ENCODE measurements at regions not wholly inside any gene's neighbourhood (a gene's known extent, or its start where the extent isn't known, plus 50 kb on each side); places are given as distances from the start of the nearest gene placed in this dataset.

- Histone ChIP-seq H3K9ac (no peak overlapping the region), H4K20me1 (no peaks in the 10 kb centered on the region)
Observed at GRCh38 chr10:61319386-61320256, 133.6 kb downstream of the TMEM26 start.

GRCh38 chr10:61318429-61318828 lies 134.8 kb downstream of the TMEM26 start:
- H3K36me3 ChIP-seq, result no peaks in the 10 kb centered on the region
- no peak overlapping the region for H3K4me3 ChIP-seq
- no peaks in the 10 kb centered on the region for H3K9me3 ChIP-seq
- no peak overlapping the region for H3K27ac ChIP-seq
- H4K20me1 ChIP-seq, result no peaks in the 10 kb centered on the region
- no peaks in the 10 kb centered on the region for H3K27me3 ChIP-seq
- H3K4me2 ChIP-seq, result no peak overlapping the region
- H3K9ac ChIP-seq, result no peak overlapping the region
- H3K4me1 ChIP-seq, result peaks cover 5% of the 10 kb centered on the region; the same call in 1 of the 2 replicates
- TF ChIP-seq Cebpa-rat (IDR thresholded peaks at IDR 0.05), result no peak

More at GRCh38 chr10:61319386-61320256, 133.6 kb downstream of the TMEM26 start:
- H3K36me3 ChIP-seq, result no peaks in the 10 kb centered on the region
- no peak overlapping the region for H3K27ac ChIP-seq
- H3K9me3 ChIP-seq, result no peaks in the 10 kb centered on the region
- no peaks in the 10 kb centered on the region for H3K4me1 ChIP-seq
- no peak overlapping the region for H3K4me3 ChIP-seq
- no peak overlapping the region for H3K4me2 ChIP-seq
- no peaks in the 10 kb centered on the region for H3K27me3 ChIP-seq
- TF ChIP-seq Cebpa-rat (IDR thresholded peaks at IDR 0.05), result no peak

- H4K20me1 ChIP-seq, result no peaks in the 10 kb centered on the region
- peaks cover 6% of the 10 kb centered on the region; the same call in 1 of the 2 replicates for H3K4me1 ChIP-seq
- H3K9ac ChIP-seq, result no peak overlapping the region
- H3K4me3 ChIP-seq, result no peak overlapping the region
- TF ChIP-seq Cebpa-rat (IDR thresholded peaks at IDR 0.05), result no peak
- no peaks in the 10 kb centered on the region for H3K27me3 ChIP-seq
- H3K4me2 ChIP-seq, result no peak overlapping the region
- H3K27ac ChIP-seq, result no peak overlapping the region
- no peaks in the 10 kb centered on the region for H3K36me3 ChIP-seq
- no peaks in the 10 kb centered on the region for H3K9me3 ChIP-seq
Observed at GRCh38 chr10:61317706-61318105, 135.5 kb downstream of the TMEM26 start.

GRCh38 chr10:61316676-61317265 lies 136.4 kb downstream of the TMEM26 start:
- H3K9me3 ChIP-seq, result no peaks in the 10 kb centered on the region
- no peaks in the 10 kb centered on the region for H3K36me3 ChIP-seq
- H3K27ac ChIP-seq, result no peak overlapping the region
- TF ChIP-seq Cebpa-rat (IDR thresholded peaks at IDR 0.05), result no peak
- no peak overlapping the region for H3K4me3 ChIP-seq
- no peak overlapping the region for H3K9ac ChIP-seq
- peaks cover 6% of the 10 kb centered on the region; the same call in 1 of the 2 replicates for H3K4me1 ChIP-seq
- H3K27me3 ChIP-seq, result no peaks in the 10 kb centered on the region
- no peak overlapping the region for H3K4me2 ChIP-seq
- H4K20me1 ChIP-seq, result no peaks in the 10 kb centered on the region

GRCh38 chr10:61314273-61314672 lies 138.9 kb downstream of the TMEM26 start:
- H3K27me3 ChIP-seq, result no peaks in the 10 kb centered on the region
- H4K20me1 ChIP-seq, result no peaks in the 10 kb centered on the region
- H3K27ac ChIP-seq, result no peak overlapping the region
- peaks cover 6% of the 10 kb centered on the region; the same call in 1 of the 2 replicates for H3K4me1 ChIP-seq
- H3K9me3 ChIP-seq, result no peaks in the 10 kb centered on the region
- H3K4me3 ChIP-seq, result no peak overlapping the region
- TF ChIP-seq Cebpa-rat (IDR thresholded peaks at IDR 0.05), result no peak
- no peaks in the 10 kb centered on the region for H3K36me3 ChIP-seq
- H3K9ac ChIP-seq, result no peak overlapping the region
- H3K4me2 ChIP-seq, result no peak overlapping the region

- H3K4me2 ChIP-seq, result no peak overlapping the region
- no peak overlapping the region for H3K9ac ChIP-seq
- H3K9me3 ChIP-seq, result no peaks in the 10 kb centered on the region
- H3K27me3 ChIP-seq, result no peaks in the 10 kb centered on the region
- no peak overlapping the region for H3K4me3 ChIP-seq
- TF ChIP-seq Cebpa-rat (IDR thresholded peaks at IDR 0.05), result no peak
- H3K4me1 ChIP-seq, result peaks cover 6% of the 10 kb centered on the region; the same call in 1 of the 2 replicates
- no peak overlapping the region for H3K27ac ChIP-seq
- no peaks in the 10 kb centered on the region for H4K20me1 ChIP-seq
- H3K36me3 ChIP-seq, result no peaks in the 10 kb centered on the region
Observed at GRCh38 chr10:61313460-61313859, 139.7 kb downstream of the TMEM26 start.

GRCh38 chr10:61304746-61305145 lies 148.4 kb downstream of the TMEM26 start:
- H3K9ac ChIP-seq, result no peak overlapping the region
- no peak overlapping the region for H3K4me2 ChIP-seq
- no peak overlapping the region for H3K27ac ChIP-seq
- H4K20me1 ChIP-seq, result no peaks in the 10 kb centered on the region
- H3K9me3 ChIP-seq, result no peaks in the 10 kb centered on the region
- TF ChIP-seq Cebpa-rat (IDR thresholded peaks at IDR 0.05), result no peak
- H3K27me3 ChIP-seq, result no peaks in the 10 kb centered on the region
- H3K4me3 ChIP-seq, result no peak overlapping the region
- H3K4me1 ChIP-seq, result no peaks in the 10 kb centered on the region
- no peaks in the 10 kb centered on the region for H3K36me3 ChIP-seq

- H3K4me1 ChIP-seq, result no peaks in the 10 kb centered on the region
- no peak overlapping the region for H3K4me3 ChIP-seq
- H3K27me3 ChIP-seq, result no peaks in the 10 kb centered on the region
- no peak overlapping the region for H3K4me2 ChIP-seq
- H3K27ac ChIP-seq, result no peak overlapping the region
- no peak overlapping the region for H3K9ac ChIP-seq
- no peaks in the 10 kb centered on the region for H4K20me1 ChIP-seq
- H3K9me3 ChIP-seq, result peaks cover 11% of the 10 kb centered on the region
- no peak for TF ChIP-seq Cebpa-rat (IDR thresholded peaks at IDR 0.05)
- no peaks in the 10 kb centered on the region for H3K36me3 ChIP-seq
Observed at GRCh38 chr10:61302124-61302523, 151.1 kb downstream of the TMEM26 start.

GRCh38 chr10:61301575-61301974 lies 151.6 kb downstream of the TMEM26 start:
- TF ChIP-seq Cebpa-rat (IDR thresholded peaks at IDR 0.05), result no peak
- no peak overlapping the region for H3K27ac ChIP-seq
- H4K20me1 ChIP-seq, result no peaks in the 10 kb centered on the region
- no peak overlapping the region for H3K9ac ChIP-seq
- H3K36me3 ChIP-seq, result no peaks in the 10 kb centered on the region
- no peaks in the 10 kb centered on the region for H3K4me1 ChIP-seq
- no peaks in the 10 kb centered on the region for H3K27me3 ChIP-seq
- H3K9me3 ChIP-seq, result peaks cover 11% of the 10 kb centered on the region
- H3K4me3 ChIP-seq, result no peak overlapping the region
- no peak overlapping the region for H3K4me2 ChIP-seq

GRCh38 chr10:61299841-61300240 lies 153.3 kb downstream of the TMEM26 start:
- Histone ChIP-seq H4K20me1 (no peaks in the 10 kb centered on the region), H3K36me3 (no peaks in the 10 kb centered on the region), H3K4me2 (no peak overlapping the region), H3K4me3 (no peak overlapping the region), H3K9ac (no peak overlapping the region), H3K27ac (no peak overlapping the region), H3K27me3 (no peaks in the 10 kb centered on the region), H3K4me1 (no peaks in the 10 kb centered on the region), H3K9me3 (peaks cover 11% of the 10 kb centered on the region)
- no peak for TF ChIP-seq Cebpa-rat (IDR thresholded peaks at IDR 0.05)

All from BLaER1 (cell line).